ENCODE measurements at regions not wholly inside any gene's neighbourhood (a gene's known extent, or its start where the extent isn't known, plus 50 kb on each side); places are given as distances from the start of the nearest gene placed in this dataset.

DNA sequence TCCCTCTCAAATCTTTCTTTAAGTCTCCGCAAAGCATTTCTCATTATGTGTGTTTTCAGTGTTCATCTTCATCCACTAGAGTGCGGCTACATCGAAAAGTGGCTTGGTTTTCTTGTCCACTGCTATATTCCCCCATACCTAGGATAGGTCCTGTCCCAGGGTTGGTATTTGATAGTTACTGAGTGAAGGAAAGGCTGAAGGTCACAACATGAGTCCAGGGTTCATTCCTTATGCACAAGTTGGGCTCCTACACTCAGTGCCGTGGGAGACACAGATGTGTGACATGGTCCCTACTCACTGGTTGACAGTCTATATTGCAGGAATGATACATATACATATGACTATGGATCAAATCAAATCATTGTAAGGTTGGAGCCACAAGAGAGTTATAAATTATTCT lies 55.4 kb upstream of the RELL1 start:
- Histone ChIP-seq H3K4me1 (ENCODE audit: control insufficient read depth in 1 of 2, insufficient read depth in 2 of 2, low read length in 2 of 2) (no peaks in the 10 kb centered on the region), H3K27ac (ENCODE audit: low read depth in 1 of 2, low read length in 2 of 2) (no peak overlapping the region), H4K20me1 (ENCODE audit: insufficient read depth, low read length) (no peaks in the 10 kb centered on the region), H3K9ac (ENCODE audit: insufficient read depth, low read length, poor library complexity, severe bottlenecking) (no peak overlapping the region), H3K36me3 (replicated peaks in 1 of 2; ENCODE audit: control insufficient read depth in 1 of 2, insufficient read depth in 2 of 2, low read length in 2 of 2) (no peaks in the 10 kb centered on the region), H2AFZ (ENCODE audit: insufficient read depth, low read depth, low read length, poor library complexity, severe bottlenecking) (no peak overlapping the region), H3K4me3 (replicated peaks in 1 of 3; ENCODE audit: low read depth in 2 of 3, low read length in 3 of 3) (no peak overlapping the region), H3K79me2 (ENCODE audit: insufficient read depth, low read length) (no peaks in the 10 kb centered on the region), H3K4me2 (replicated peaks; ENCODE audit: extremely low read depth, low read length, poor library complexity, severe bottlenecking) (no peak overlapping the region), H3K27me3 (ENCODE audit: control insufficient read depth in 2 of 2, insufficient read depth in 2 of 2, low read length in 2 of 2) (no peaks in the 10 kb centered on the region), H3K9me3 (replicated peaks in 1 of 2; ENCODE audit: control insufficient read depth in 1 of 2, insufficient read depth in 1 of 2, low read length in 2 of 2) (peaks cover 0 to 7% of the 10 kb centered on the region in 2 donors)
- Mint-ChIP-seq H3K4me3 (no peak overlapping the region), H3K9me3 (peaks cover 0 to 14% (median 6%) of the 10 kb centered on the region in 7 donors), H3K4me1 (peaks cover 7% of the 10 kb centered on the region), H3K27ac (no peak overlapping the region), H3K36me3 (peaks cover 0 to 1% of the 10 kb centered on the region in 2 donors), H3K27me3 (ENCODE audit: low read depth in 3 of 3) (peaks cover 0 to 2% (median 0%) of the 10 kb centered on the region in 3 donors)
- no peak for DNase-seq
- intact Hi-C loops (cut with micrococcal nuclease): no loop called here
- 100% methylated on average over 1 of the region's 4 CpGs for WGBS (ENCODE audit: insufficient coverage)
- TF ChIP-seq, protein P1, sequence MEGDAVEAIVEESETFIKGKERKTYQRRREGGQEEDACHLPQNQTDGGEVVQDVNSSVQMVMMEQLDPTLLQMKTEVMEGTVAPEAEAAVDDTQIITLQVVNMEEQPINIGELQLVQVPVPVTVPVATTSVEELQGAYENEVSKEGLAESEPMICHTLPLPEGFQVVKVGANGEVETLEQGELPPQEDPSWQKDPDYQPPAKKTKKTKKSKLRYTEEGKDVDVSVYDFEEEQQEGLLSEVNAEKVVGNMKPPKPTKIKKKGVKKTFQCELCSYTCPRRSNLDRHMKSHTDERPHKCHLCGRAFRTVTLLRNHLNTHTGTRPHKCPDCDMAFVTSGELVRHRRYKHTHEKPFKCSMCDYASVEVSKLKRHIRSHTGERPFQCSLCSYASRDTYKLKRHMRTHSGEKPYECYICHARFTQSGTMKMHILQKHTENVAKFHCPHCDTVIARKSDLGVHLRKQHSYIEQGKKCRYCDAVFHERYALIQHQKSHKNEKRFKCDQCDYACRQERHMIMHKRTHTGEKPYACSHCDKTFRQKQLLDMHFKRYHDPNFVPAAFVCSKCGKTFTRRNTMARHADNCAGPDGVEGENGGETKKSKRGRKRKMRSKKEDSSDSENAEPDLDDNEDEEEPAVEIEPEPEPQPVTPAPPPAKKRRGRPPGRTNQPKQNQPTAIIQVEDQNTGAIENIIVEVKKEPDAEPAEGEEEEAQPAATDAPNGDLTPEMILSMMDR (IDR thresholded peaks at IDR 0.05): no peak

DNA sequence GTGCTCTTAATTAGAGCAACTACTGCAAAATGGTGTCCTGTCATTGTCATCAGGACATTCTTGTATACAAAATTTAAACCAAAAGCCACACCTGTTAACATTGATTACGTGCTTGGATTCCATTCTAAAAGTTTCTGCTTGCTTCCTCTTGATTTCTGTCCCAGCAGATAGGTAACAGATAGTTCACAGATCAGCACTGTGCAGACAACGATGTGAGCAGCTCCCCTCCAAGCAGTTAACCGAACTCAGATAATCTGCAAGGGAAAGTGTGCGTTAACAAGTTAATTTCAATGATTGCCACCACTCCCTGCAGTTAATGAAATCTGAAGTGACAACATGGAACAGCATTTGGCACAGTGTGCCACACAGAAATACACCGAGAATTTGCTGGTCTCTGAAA lies 54.4 kb upstream of the RELL1 start:
- Histone ChIP-seq H3K27ac (ENCODE audit: low read depth in 1 of 2, low read length in 2 of 2) (no peak overlapping the region), H3K4me3 (replicated peaks in 1 of 3; ENCODE audit: low read depth in 2 of 3, low read length in 3 of 3) (no peak overlapping the region), H3K4me1 (ENCODE audit: control insufficient read depth in 1 of 2, insufficient read depth in 2 of 2, low read length in 2 of 2) (peaks cover 3 to 6% of the 10 kb centered on the region in 2 donors), H3K9me3 (replicated peaks in 1 of 2; ENCODE audit: control insufficient read depth in 1 of 2, insufficient read depth in 1 of 2, low read length in 2 of 2) (no peaks in the 10 kb centered on the region), H3K36me3 (replicated peaks in 1 of 2; ENCODE audit: control insufficient read depth in 1 of 2, insufficient read depth in 2 of 2, low read length in 2 of 2) (no peaks in the 10 kb centered on the region), H3K79me2 (ENCODE audit: insufficient read depth, low read length) (no peaks in the 10 kb centered on the region), H3K27me3 (ENCODE audit: control insufficient read depth in 2 of 2, insufficient read depth in 2 of 2, low read length in 2 of 2) (no peaks in the 10 kb centered on the region), H3K9ac (ENCODE audit: insufficient read depth, low read length, poor library complexity, severe bottlenecking) (no peak overlapping the region), H3K4me2 (replicated peaks; ENCODE audit: extremely low read depth, low read length, poor library complexity, severe bottlenecking) (no peak overlapping the region), H4K20me1 (ENCODE audit: insufficient read depth, low read length) (no peaks in the 10 kb centered on the region), H2AFZ (ENCODE audit: insufficient read depth, low read depth, low read length, poor library complexity, severe bottlenecking) (no peak overlapping the region)
- WGBS (ENCODE audit: insufficient coverage): 58% methylated on average over 3 of the region's 5 CpGs
- intact Hi-C loops (cut with micrococcal nuclease): no loop called here
- no peak for DNase-seq
- Mint-ChIP-seq H3K9me3 (peaks cover 0 to 6% (median 2%) of the 10 kb centered on the region in 7 donors), H3K27me3 (ENCODE audit: low read depth in 3 of 3) (peaks cover 0 to 2% (median 2%) of the 10 kb centered on the region in 3 donors), H3K4me1 (peaks cover 14% of the 10 kb centered on the region), H3K27ac (no peak overlapping the region), H3K4me3 (no peak overlapping the region), H3K36me3 (peaks cover 0 to 1% of the 10 kb centered on the region in 2 donors)
- TF ChIP-seq, protein P1 (IDR thresholded peaks at IDR 0.05): no peak

Data from CD14-positive monocyte (primary cell).